IMR-90 (cell line): ENCODE measurements at regions not wholly inside any gene's neighbourhood (a gene's known extent, or its start where the extent isn't known, plus 50 kb on each side); places are given as distances from the start of the nearest gene placed in this dataset.

Experiments
- ATAC-seq: fragments of 200-7000 bp; cut with Tn5 transposase; 2 replicates; pipeline ENCODE4 v1.9.1; 2020; ENCODE audit warnings: low read depth, mild to moderate bottlenecking, moderate library complexity
- BruUV-seq: library from RNA; stranded (reverse); fragments of 400-500 nt; replicated peaks from 2 replicates; lab custom pipeline; 2021; lab: Mats Ljungman, UMichigan
- CTCF ChIA-PET: fragments of 300-600 bp; formaldehyde crosslinking; extraction: SDS; loops from one replicate; lab custom pipeline; 2021; ENCODE audit warnings: antibody characterized with exemption; lab: Yijun Ruan, JAX
- POLR2A ChIA-PET: fragments of 300-600 bp; sonication (Branson Sonifier 250); formaldehyde crosslinking; loops from one replicate; lab custom pipeline; 2022; ENCODE audit warnings: antibody characterized with exemption; ENCODE audit not compliant: unreplicated experiment; lab: Charles Lee
- DNase-seq: peaks from one replicate; pipeline ENCODE4 v3.0.0; 2013
- H2AFZ ChIP-seq: replicated peaks from 2 replicates; pipeline ENCODE3; 2013; ENCODE audit warnings: low read length, mild to moderate bottlenecking; ENCODE audit not compliant: poor library complexity
- H2AK5ac ChIP-seq: 2 replicates; pipeline ENCODE4 v1.6.1; 2013; ENCODE audit warnings: low read depth, low read length, inconsistent platforms
- H2AK9ac ChIP-seq: replicated peaks from 2 replicates; pipeline ENCODE3; 2013; ENCODE audit warnings: mild to moderate bottlenecking, low read depth, low read length, moderate library complexity; ENCODE audit not compliant: poor library complexity
- H2BK120ac ChIP-seq: 2 replicates; pipeline ENCODE4 v1.6.1; 2013; ENCODE audit warnings: low read depth, low read length, inconsistent platforms
- H2BK15ac ChIP-seq: 3 replicates; pipeline ENCODE4 v1.6.1; 2013; ENCODE audit warnings: low read depth, low read length, inconsistent platforms
- H2BK20ac ChIP-seq: 2 replicates; pipeline ENCODE4 v1.6.1; 2013; ENCODE audit warnings: low read depth, mild to moderate bottlenecking, inconsistent platforms, low read length, moderate library complexity
- H2BK5ac ChIP-seq: 2 replicates; pipeline ENCODE4 v1.6.1; 2013; ENCODE audit warnings: mild to moderate bottlenecking, low read depth, low read length, inconsistent platforms; ENCODE audit not compliant: poor library complexity, severe bottlenecking
- H3K14ac ChIP-seq: replicated peaks from 2 replicates; pipeline ENCODE4 v1.6.1; 2013; ENCODE audit warnings: low read depth, low read length, inconsistent platforms
- H3K18ac ChIP-seq: 2 replicates; pipeline ENCODE4 v1.6.1; 2013; ENCODE audit warnings: low read depth, low read length, control low read depth
- H3K23ac ChIP-seq: 2 replicates; pipeline ENCODE4 v1.6.1; 2013; ENCODE audit warnings: low read depth, low read length, inconsistent platforms
- H3K27ac ChIP-seq: 2 replicates; pipeline ENCODE4 v1.5.1; 2013; ENCODE audit warnings: mild to moderate bottlenecking, control low read depth, low read length; ENCODE audit not compliant: insufficient read depth
- H3K27me3 ChIP-seq: 2 replicates; pipeline ENCODE4 v1.6.1; 2013; ENCODE audit warnings: low read length; ENCODE audit not compliant: control insufficient read depth, insufficient read depth
- H3K36me3 ChIP-seq: 2 replicates; pipeline ENCODE4 v1.6.1; 2013; ENCODE audit warnings: low read length, mixed read lengths; ENCODE audit not compliant: control insufficient read depth, insufficient read depth
- H3K4ac ChIP-seq: 2 replicates; pipeline ENCODE4 v1.6.1; 2013; ENCODE audit warnings: low read depth, low read length, inconsistent platforms
- H3K4me1 ChIP-seq: 2 replicates; pipeline ENCODE4 v1.6.1; 2013; ENCODE audit warnings: low read length, mixed read lengths; ENCODE audit not compliant: control insufficient read depth, insufficient read depth
- H3K4me2 ChIP-seq: 2 replicates; pipeline ENCODE4 v1.6.1; 2013; ENCODE audit warnings: low read depth, mild to moderate bottlenecking, control low read depth, low read length, moderate library complexity
- H3K4me3 ChIP-seq: 2 replicates; pipeline ENCODE4 v1.5.1; 2013; ENCODE audit warnings: low read depth, mild to moderate bottlenecking, control low read depth, low read length, moderate library complexity; ENCODE audit not compliant: insufficient read depth
- H3K56ac ChIP-seq: 2 replicates; pipeline ENCODE4 v1.6.1; 2013; ENCODE audit warnings: low read length, inconsistent platforms; ENCODE audit not compliant: insufficient read depth; ENCODE audit errors: extremely low read depth
- H3K79me1 ChIP-seq, 2 experiments: 2 replicates each; pipeline ENCODE4 v1.6.1; 2013; ENCODE audit warnings: low read length in 2 of 2, inconsistent platforms in 1 of 2, low read depth in 1 of 2
- H3K9ac ChIP-seq: 2 replicates; pipeline ENCODE4 v1.6.1; 2013; ENCODE audit warnings: low read depth, low read length, control low read depth
- H3K9me1 ChIP-seq: 2 replicates; pipeline ENCODE4 v1.6.1; 2013; ENCODE audit warnings: low read length, inconsistent platforms; ENCODE audit not compliant: insufficient read depth
- H3K9me3 ChIP-seq: 2 replicates; pipeline ENCODE4 v1.6.1; 2013; ENCODE audit warnings: low read length; ENCODE audit not compliant: control insufficient read depth, insufficient read depth
- H4K20me1 ChIP-seq: 2 replicates; pipeline ENCODE4 v1.6.1; 2013; ENCODE audit warnings: low read length, inconsistent platforms; ENCODE audit not compliant: insufficient read depth
- H4K5ac ChIP-seq: 2 replicates; pipeline ENCODE4 v1.6.1; 2013; ENCODE audit warnings: mild to moderate bottlenecking, low read depth, low read length, control low read depth
- H4K8ac ChIP-seq, 2 experiments: 2 replicates each; pipeline ENCODE4 v1.6.1; 2013; ENCODE audit warnings: low read depth in 2 of 2, low read length in 2 of 2, control low read depth in 1 of 2, inconsistent platforms in 1 of 2
- H4K91ac ChIP-seq: 2 replicates; pipeline ENCODE4 v1.6.1; 2013; ENCODE audit warnings: low read depth, low read length, inconsistent platforms; ENCODE audit not compliant: insufficient read depth
- MAFK ChIP-seq: IDR thresholded peaks from 2 replicates; pipeline ENCODE4 v1.6.1; 2012; ENCODE audit warnings: low read depth, low read length, improper control_type of control experiment
- MAZ ChIP-seq: IDR thresholded peaks from 2 replicates; pipeline ENCODE4 v1.6.1; 2012; ENCODE audit warnings: low read depth, mild to moderate bottlenecking, low read length, improper control_type of control experiment, moderate library complexity, borderline replicate concordance
- NFE2L2 ChIP-seq: fragments of 150-350 bp; IDR thresholded peaks from 2 replicates; pipeline ENCODE4 v1.6.1; 2016; ENCODE audit warnings: low read depth, mild to moderate bottlenecking, low read length
- WGBS, 2 experiments: methylation state at CpG; one replicate each; pipeline versions ENCODE4 v1.1.5 to v1.1.7; 2013; ENCODE audit warnings: missing lambda C conversion rate in 2 of 2; ENCODE audit not compliant: insufficient read length in 1 of 2; ENCODE audit errors: extremely low coverage in 2 of 2; 5-methylcytosine and 5-hydroxymethylcytosine counted together
- dilution Hi-C: fragments of 300-500 bp; cut with HindIII; formaldehyde crosslinking; loops from one replicate; pipeline ENCODE4 v1.14.3; 2018; ENCODE audit warnings: low sequenced_read_pairs; ENCODE audit not compliant: unreplicated experiment
- in situ Hi-C: fragments of 300-500 bp; cut with MboI; formaldehyde crosslinking; loops from 3 replicates; pipeline ENCODE4 v1.14.3; 2019; ENCODE audit warnings: low sequenced_read_pairs, inconsistent platforms, mixed read lengths
- intact Hi-C: fragments of 100-400 bp; cut with micrococcal nuclease; formaldehyde crosslinking; loops from 2 replicates; pipeline ENCODE4 v1.10.0; 2022

DNA sequence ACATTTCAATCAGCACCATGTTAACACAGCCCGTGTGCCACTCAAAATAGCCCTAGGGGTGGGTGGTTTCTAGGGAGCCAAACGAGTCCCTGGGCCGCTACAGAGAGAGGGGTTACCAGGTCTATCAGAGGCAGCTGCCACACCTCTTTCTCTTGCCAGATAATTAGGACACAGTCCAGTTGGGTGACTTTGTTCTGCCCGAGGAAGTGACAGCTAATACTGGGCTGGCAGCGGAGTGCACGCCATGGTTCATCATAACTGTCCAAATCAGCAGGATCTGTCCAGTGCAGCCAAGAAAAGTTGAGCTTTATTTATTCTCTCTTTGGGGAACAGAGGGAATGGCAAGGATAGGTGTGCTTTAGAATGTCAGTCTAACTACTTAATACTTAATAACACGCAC lies 583.8 kb downstream of the BRINP1 start:
- Histone ChIP-seq H3K23ac (no peak overlapping the region), H2AFZ (no peak overlapping the region), H2AK9ac (no peak overlapping the region), H3K27me3 (no peaks in the 10 kb centered on the region), H3K56ac (no peak overlapping the region), H4K20me1 (no peaks in the 10 kb centered on the region), H3K4me1 (no peaks in the 10 kb centered on the region), H3K4ac (no peak overlapping the region), H3K14ac (no peak overlapping the region), H2AK5ac (no peak overlapping the region), H4K5ac (no peak overlapping the region), H3K9me1 (no peaks in the 10 kb centered on the region), H3K79me1 (no peaks in the 10 kb centered on the region), H2BK15ac (no peak overlapping the region), H3K36me3 (no peaks in the 10 kb centered on the region), H3K27ac (no peak overlapping the region), H2BK120ac (no peak overlapping the region), H4K8ac (no peak overlapping the region), H4K91ac (no peak overlapping the region), H3K4me3 (no peak overlapping the region), H2BK5ac (no peak overlapping the region), H3K9ac (no peak overlapping the region), H2BK20ac (no peak overlapping the region), H3K18ac (no peak overlapping the region), H3K9me3 (peaks cover 11% of the 10 kb centered on the region), H3K4me2 (no peak overlapping the region)
- WGBS, 2 experiments: no CpG with 5 or more reads among the region's 7 CpGs
- ChIA-PET CTCF (no interaction called here), POLR2A (no interaction called here)
- in situ Hi-C loops: no loop called here
- intact Hi-C loops: no loop called here
- no TSS peak for BruUV-seq
- TF ChIP-seq NFE2L2 (no peak), MAFK (no peak), MAZ (no peak)
- ATAC-seq (no peak), DNase-seq (no peak)
- dilution Hi-C loops: no loop called here
